Globus pallidus (tissue), 1 donor: ENCODE measurements at regions not wholly inside any gene's neighbourhood (a gene's known extent, or its start where the extent isn't known, plus 50 kb on each side); places are given as distances from the start of the nearest gene placed in this dataset.

ENCODE experiments used
- DNase-seq: peaks from one replicate; pipeline ENCODE4 v3.0.0-alpha.2; 2015; ENCODE audit warnings: low spot score

- no peak for DNase-seq
Observed at GRCh38 chr2:65731476-65731875, 299.1 kb upstream of the SPRED2 start.

GRCh38 chr2:65730186-65730585, 297.8 kb upstream of the SPRED2 start:
- no peak for DNase-seq

GRCh38 chr2:65729246-65729645, 296.8 kb upstream of the SPRED2 start:
- DNase-seq = no peak

GRCh38 chr2:65728477-65729180, 296.2 kb upstream of the SPRED2 start:
- no peak for DNase-seq

GRCh38 chr2:65727816-65728215, 295.4 kb upstream of the SPRED2 start:
- DNase-seq = no peak

- no peak for DNase-seq
Observed at GRCh38 chr2:65727381-65727780, 295.0 kb upstream of the SPRED2 start.

- DNase-seq = no peak
Observed at GRCh38 chr2:65724752-65725151, 292.4 kb upstream of the SPRED2 start.

GRCh38 chr2:65724336-65724735, 291.9 kb upstream of the SPRED2 start:
- no peak for DNase-seq

- no peak for DNase-seq
Observed at GRCh38 chr2:65722028-65722778, 289.8 kb upstream of the SPRED2 start.

- DNase-seq = no peak
Observed at GRCh38 chr2:65716698-65717097, 284.3 kb upstream of the SPRED2 start.

- DNase-seq = no peak
Observed at GRCh38 chr2:65715323-65715722, 282.9 kb upstream of the SPRED2 start.

- DNase-seq = no peak
Observed at GRCh38 chr2:65714866-65715265, 282.5 kb upstream of the SPRED2 start.

GRCh38 chr2:65711863-65712262, 279.5 kb upstream of the SPRED2 start:
- no peak for DNase-seq

GRCh38 chr2:65710779-65711295, 278.4 kb upstream of the SPRED2 start:
- no peak for DNase-seq

GRCh38 chr2:65710356-65710755, 278.0 kb upstream of the SPRED2 start:
- DNase-seq = no peak

GRCh38 chr2:65708086-65708485, 275.7 kb upstream of the SPRED2 start:
- DNase-seq = no peak

GRCh38 chr2:65706411-65706810, 274.0 kb upstream of the SPRED2 start:
- DNase-seq = no peak

- no peak for DNase-seq
Observed at GRCh38 chr2:65701191-65701590, 268.8 kb upstream of the SPRED2 start.

- DNase-seq = no peak
Observed at GRCh38 chr2:65700720-65701119, 268.3 kb upstream of the SPRED2 start.

GRCh38 chr2:65700004-65700651, 267.7 kb upstream of the SPRED2 start:
- no peak for DNase-seq

GRCh38 chr2:65691816-65692215, 259.4 kb upstream of the SPRED2 start:
- no peak for DNase-seq

- no peak for DNase-seq
Observed at GRCh38 chr2:65688141-65688886, 255.9 kb upstream of the SPRED2 start.
